ENCODE measurements at regions not wholly inside any gene's neighbourhood (a gene's known extent, or its start where the extent isn't known, plus 50 kb on each side); places are given as distances from the start of the nearest gene placed in this dataset.

- TF ChIP-seq CTCF (IDR thresholded peaks at IDR 0.05) = no peak
- H3K4me1 ChIP-seq (ENCODE audit: control insufficient read depth in 1 of 2, insufficient read depth in 2 of 2, low read length in 2 of 2) = no peaks in the 10 kb centered on the region
- no peaks in the 10 kb centered on the region for H3K36me3 ChIP-seq (replicated peaks in 1 of 2; ENCODE audit: control insufficient read depth in 1 of 2, insufficient read depth in 2 of 2, low read length in 2 of 2)
- no peaks in the 10 kb centered on the region for H4K20me1 ChIP-seq (ENCODE audit: insufficient read depth, low read length)
- no peak for DNase-seq
- Mint-ChIP-seq H3K36me3 (no peaks in the 10 kb centered on the region), H3K4me3 (no peak overlapping the region), H3K9me3 (peaks cover 0 to 2% (median 0%) of the 10 kb centered on the region in 7 donors), H3K27me3 (ENCODE audit: low read depth in 3 of 3) (peaks cover 2 to 6% (median 3%) of the 10 kb centered on the region in 3 donors), H3K4me1 (no peaks in the 10 kb centered on the region), H3K27ac (no peak overlapping the region)
- no peak overlapping the region for H3K9ac ChIP-seq (ENCODE audit: insufficient read depth, low read length, poor library complexity, severe bottlenecking)
- H3K4me3 ChIP-seq (replicated peaks in 1 of 3; ENCODE audit: low read depth in 2 of 3, low read length in 3 of 3) = no peak overlapping the region
- WGBS (ENCODE audit: insufficient coverage) = 94% methylated on average over 2 of the region's 4 CpGs
- H3K27ac ChIP-seq (ENCODE audit: low read depth in 1 of 2, low read length in 2 of 2) = no peak overlapping the region
- H2AFZ ChIP-seq (ENCODE audit: insufficient read depth, low read depth, low read length, poor library complexity, severe bottlenecking) = no peak overlapping the region
- no peaks in the 10 kb centered on the region for H3K9me3 ChIP-seq (replicated peaks in 1 of 2; ENCODE audit: control insufficient read depth in 1 of 2, insufficient read depth in 1 of 2, low read length in 2 of 2)
- no peak overlapping the region for H3K4me2 ChIP-seq (replicated peaks; ENCODE audit: extremely low read depth, low read length, poor library complexity, severe bottlenecking)
- no peaks in the 10 kb centered on the region for H3K79me2 ChIP-seq (ENCODE audit: insufficient read depth, low read length)
- intact Hi-C loops (cut with micrococcal nuclease) = no loop called here
- no peaks in the 10 kb centered on the region for H3K27me3 ChIP-seq (ENCODE audit: control insufficient read depth in 2 of 2, insufficient read depth in 2 of 2, low read length in 2 of 2)
These were observed 201.1 kb upstream of the CDH13 start for GRCh38 chr16:82425661-82426060.

- Mint-ChIP-seq H3K9me3 (peaks cover 0 to 2% (median 0%) of the 10 kb centered on the region in 7 donors), H3K4me1 (no peaks in the 10 kb centered on the region), H3K4me3 (no peak overlapping the region), H3K36me3 (no peaks in the 10 kb centered on the region), H3K27me3 (ENCODE audit: low read depth in 3 of 3) (peaks cover 0 to 2% (median 1%) of the 10 kb centered on the region in 3 donors), H3K27ac (no peak overlapping the region)
- H3K27me3 ChIP-seq (ENCODE audit: control insufficient read depth in 2 of 2, insufficient read depth in 2 of 2, low read length in 2 of 2) = no peaks in the 10 kb centered on the region
- H3K4me1 ChIP-seq (ENCODE audit: control insufficient read depth in 1 of 2, insufficient read depth in 2 of 2, low read length in 2 of 2) = no peaks in the 10 kb centered on the region
- H3K27ac ChIP-seq (ENCODE audit: low read depth in 1 of 2, low read length in 2 of 2) = no peak overlapping the region
- no peak overlapping the region for H3K9ac ChIP-seq (ENCODE audit: insufficient read depth, low read length, poor library complexity, severe bottlenecking)
- no peak overlapping the region for H2AFZ ChIP-seq (ENCODE audit: insufficient read depth, low read depth, low read length, poor library complexity, severe bottlenecking)
- no peak for TF ChIP-seq CTCF (IDR thresholded peaks at IDR 0.05)
- no peak overlapping the region for H3K4me3 ChIP-seq (replicated peaks in 1 of 3; ENCODE audit: low read depth in 2 of 3, low read length in 3 of 3)
- H3K79me2 ChIP-seq (ENCODE audit: insufficient read depth, low read length) = no peaks in the 10 kb centered on the region
- WGBS (ENCODE audit: insufficient coverage) = 25% methylated on average over 1 of the region's 1 CpG
- no peak for DNase-seq
- no peak overlapping the region for H3K4me2 ChIP-seq (replicated peaks; ENCODE audit: extremely low read depth, low read length, poor library complexity, severe bottlenecking)
- H4K20me1 ChIP-seq (ENCODE audit: insufficient read depth, low read length) = no peaks in the 10 kb centered on the region
- H3K36me3 ChIP-seq (replicated peaks in 1 of 2; ENCODE audit: control insufficient read depth in 1 of 2, insufficient read depth in 2 of 2, low read length in 2 of 2) = no peaks in the 10 kb centered on the region
- intact Hi-C loops (cut with micrococcal nuclease) = no loop called here
- H3K9me3 ChIP-seq (replicated peaks in 1 of 2; ENCODE audit: control insufficient read depth in 1 of 2, insufficient read depth in 1 of 2, low read length in 2 of 2) = no peaks in the 10 kb centered on the region
These were observed 204.9 kb upstream of the CDH13 start for GRCh38 chr16:82421851-82422250.

All from CD14-positive monocyte (primary cell).